ENCODE measurements at regions not wholly inside any gene's neighbourhood (a gene's known extent, or its start where the extent isn't known, plus 50 kb on each side); places are given as distances from the start of the nearest gene placed in this dataset.

GRCh38 chr18:29693334-29693733 lies 1349.2 kb downstream of the DSC3 start:
- H4K20me1 ChIP-seq (ENCODE audit: insufficient read depth), result no peaks in the 10 kb centered on the region

GRCh38 chr18:29681578-29681977 lies 1361.0 kb downstream of the DSC3 start:
- Histone ChIP-seq H3K9ac (no peak overlapping the region), H3K36me3 (ENCODE audit: insufficient read depth) (no peaks in the 10 kb centered on the region), H4K20me1 (ENCODE audit: insufficient read depth) (no peaks in the 10 kb centered on the region), H3K4me2 (no peak overlapping the region), H2AFZ (ENCODE audit: low read depth) (no peak overlapping the region), H3K27me3 (ENCODE audit: insufficient read depth, low read depth) (no peaks in the 10 kb centered on the region), H3K4me1 (ENCODE audit: low read depth, poor library complexity, severe bottlenecking) (no peaks in the 10 kb centered on the region), H3K79me2 (ENCODE audit: insufficient read depth, low read depth) (no peaks in the 10 kb centered on the region), H3K4me3 (IDR thresholded peaks at IDR 0.05; ENCODE audit: insufficient read depth, low read depth, low read length) (no peak overlapping the region), H3K27ac (no peak overlapping the region)
- no peak for TF ChIP-seq CTCF (conservative IDR thresholded peaks at IDR 0.05; ENCODE audit: low read depth, low read length)

More at GRCh38 chr18:29693334-29693733, 1349.2 kb downstream of the DSC3 start:
- no peak overlapping the region for H3K4me2 ChIP-seq
- H3K4me1 ChIP-seq (ENCODE audit: low read depth, poor library complexity, severe bottlenecking), result no peaks in the 10 kb centered on the region
- TF ChIP-seq CTCF (conservative IDR thresholded peaks at IDR 0.05; ENCODE audit: low read depth, low read length), result no peak
- no peaks in the 10 kb centered on the region for H3K27me3 ChIP-seq (ENCODE audit: insufficient read depth, low read depth)
- no peak overlapping the region for H2AFZ ChIP-seq (ENCODE audit: low read depth)
- H3K9ac ChIP-seq, result no peak overlapping the region
- H3K4me3 ChIP-seq (IDR thresholded peaks at IDR 0.05; ENCODE audit: insufficient read depth, low read depth, low read length), result no peak overlapping the region
- no peak overlapping the region for H3K27ac ChIP-seq
- H3K36me3 ChIP-seq (ENCODE audit: insufficient read depth), result no peaks in the 10 kb centered on the region
- H3K79me2 ChIP-seq (ENCODE audit: insufficient read depth, low read depth), result no peaks in the 10 kb centered on the region

GRCh38 chr18:29664278-29665036 lies 1378.1 kb downstream of the DSC3 start:
- Histone ChIP-seq H3K4me2 (no peak overlapping the region), H4K20me1 (ENCODE audit: insufficient read depth) (no peaks in the 10 kb centered on the region), H3K27ac (no peak overlapping the region), H3K27me3 (ENCODE audit: insufficient read depth, low read depth) (no peaks in the 10 kb centered on the region), H3K4me3 (IDR thresholded peaks at IDR 0.05; ENCODE audit: insufficient read depth, low read depth, low read length) (no peak overlapping the region), H3K36me3 (ENCODE audit: insufficient read depth) (no peaks in the 10 kb centered on the region), H2AFZ (ENCODE audit: low read depth) (no peak overlapping the region), H3K9ac (no peak overlapping the region), H3K4me1 (ENCODE audit: low read depth, poor library complexity, severe bottlenecking) (no peaks in the 10 kb centered on the region), H3K79me2 (ENCODE audit: insufficient read depth, low read depth) (no peaks in the 10 kb centered on the region)
- no peak for TF ChIP-seq CTCF (conservative IDR thresholded peaks at IDR 0.05; ENCODE audit: low read depth, low read length)

- TF ChIP-seq CTCF (conservative IDR thresholded peaks at IDR 0.05; ENCODE audit: low read depth, low read length), result no peak
- H3K4me3 ChIP-seq (IDR thresholded peaks at IDR 0.05; ENCODE audit: insufficient read depth, low read depth, low read length), result no peak overlapping the region
- no peaks in the 10 kb centered on the region for H4K20me1 ChIP-seq (ENCODE audit: insufficient read depth)
- no peaks in the 10 kb centered on the region for H3K27me3 ChIP-seq (ENCODE audit: insufficient read depth, low read depth)
- H2AFZ ChIP-seq (ENCODE audit: low read depth), result no peak overlapping the region
- H3K4me1 ChIP-seq (ENCODE audit: low read depth, poor library complexity, severe bottlenecking), result no peaks in the 10 kb centered on the region
- H3K9ac ChIP-seq, result no peak overlapping the region
- no peaks in the 10 kb centered on the region for H3K79me2 ChIP-seq (ENCODE audit: insufficient read depth, low read depth)
- no peaks in the 10 kb centered on the region for H3K36me3 ChIP-seq (ENCODE audit: insufficient read depth)
- H3K4me2 ChIP-seq, result no peak overlapping the region
- no peak overlapping the region for H3K27ac ChIP-seq
These were observed 1380.6 kb downstream of the DSC3 start for GRCh38 chr18:29661924-29662323.
